ENCODE measurements at regions not wholly inside any gene's neighbourhood (a gene's known extent, or its start where the extent isn't known, plus 50 kb on each side); places are given as distances from the start of the nearest gene placed in this dataset.
A peak's percentile ranks its signal among the peaks of the same experiment; 100 is the strongest.

DNA sequence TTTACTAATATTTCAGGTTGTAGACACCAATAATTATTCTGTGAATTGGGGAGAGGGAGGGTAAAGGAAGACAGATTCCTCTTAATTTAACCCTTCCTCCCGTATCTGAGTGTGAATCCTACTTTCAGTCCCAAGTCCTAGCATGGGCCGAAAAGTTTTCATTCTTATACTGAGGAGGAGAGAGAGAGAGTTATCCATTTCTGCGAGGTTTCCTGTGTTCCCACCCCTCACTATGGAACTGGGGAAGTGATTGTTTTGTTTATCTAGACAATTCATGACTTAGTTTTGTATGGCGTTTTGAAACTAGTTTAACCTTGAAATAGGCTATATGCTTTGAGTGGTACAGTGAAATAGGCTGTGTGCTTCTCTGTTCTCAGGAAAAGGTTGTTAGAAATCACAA, 134.0 kb upstream of the DPYD start:
- DNase-seq = no peak

DNA sequence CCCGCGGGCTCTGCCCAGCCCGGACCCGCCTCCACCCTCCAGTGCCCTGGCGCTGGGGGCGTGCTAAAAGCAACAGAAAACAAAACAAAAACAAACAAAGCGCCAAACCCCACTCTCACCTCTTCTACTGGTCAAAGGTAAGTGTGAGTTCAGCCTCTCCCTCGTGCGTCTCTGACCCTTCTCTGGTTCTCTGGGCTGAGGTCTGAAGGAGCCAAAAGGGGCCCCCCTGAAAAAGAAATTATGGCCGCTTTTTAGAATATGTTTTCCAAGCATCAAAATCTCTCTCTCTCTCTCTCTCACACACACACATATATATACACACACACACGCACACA, 133.5 kb upstream of the DPYD start:
- DNase-seq = no peak

DNA sequence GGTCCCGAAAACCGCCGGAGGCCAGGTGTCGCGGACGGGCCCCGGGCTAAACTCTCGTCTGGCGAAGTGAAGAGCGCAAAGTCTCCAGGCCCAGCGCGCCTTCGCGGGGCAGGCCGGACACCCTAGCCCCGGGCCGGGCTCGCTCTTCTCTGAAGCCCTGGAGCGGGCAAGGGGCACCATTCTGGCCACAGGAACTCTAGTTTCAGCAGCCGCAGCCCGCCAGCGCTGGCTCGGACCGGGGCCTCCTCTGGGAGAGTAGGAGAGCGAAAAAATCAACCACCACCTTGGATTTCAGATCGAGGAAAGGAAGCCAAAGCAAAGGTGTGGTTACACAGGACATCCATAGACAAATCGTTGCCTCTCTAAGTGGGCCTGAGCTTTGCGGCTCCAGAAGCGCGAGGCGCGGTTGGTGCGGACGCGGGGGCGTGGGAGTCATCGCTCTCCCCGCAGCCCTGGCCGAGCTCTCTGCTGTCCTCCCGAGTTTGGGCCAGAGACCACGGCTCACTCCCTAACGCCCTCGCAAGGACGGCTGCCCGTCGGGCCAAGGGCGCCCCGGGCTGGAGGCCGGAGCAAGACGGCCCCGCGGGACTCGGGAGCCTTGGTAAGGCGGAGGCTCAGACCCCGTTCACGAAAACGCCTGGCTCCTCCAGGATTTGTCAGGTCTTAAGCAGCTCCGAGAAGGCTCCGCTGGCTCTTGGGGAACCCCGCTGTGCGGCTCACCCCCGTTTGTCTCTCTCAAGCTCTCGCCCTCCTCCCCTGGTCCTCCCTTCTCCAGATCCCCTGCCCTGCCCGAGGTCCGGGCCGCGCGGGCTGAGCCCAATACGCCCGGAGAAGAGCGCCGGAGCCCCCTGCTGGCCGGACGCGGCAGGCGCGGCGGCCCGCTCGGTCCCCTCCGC, 132.9 kb upstream of the DPYD start:
- peak; percentile 49 for DNase-seq

DNA sequence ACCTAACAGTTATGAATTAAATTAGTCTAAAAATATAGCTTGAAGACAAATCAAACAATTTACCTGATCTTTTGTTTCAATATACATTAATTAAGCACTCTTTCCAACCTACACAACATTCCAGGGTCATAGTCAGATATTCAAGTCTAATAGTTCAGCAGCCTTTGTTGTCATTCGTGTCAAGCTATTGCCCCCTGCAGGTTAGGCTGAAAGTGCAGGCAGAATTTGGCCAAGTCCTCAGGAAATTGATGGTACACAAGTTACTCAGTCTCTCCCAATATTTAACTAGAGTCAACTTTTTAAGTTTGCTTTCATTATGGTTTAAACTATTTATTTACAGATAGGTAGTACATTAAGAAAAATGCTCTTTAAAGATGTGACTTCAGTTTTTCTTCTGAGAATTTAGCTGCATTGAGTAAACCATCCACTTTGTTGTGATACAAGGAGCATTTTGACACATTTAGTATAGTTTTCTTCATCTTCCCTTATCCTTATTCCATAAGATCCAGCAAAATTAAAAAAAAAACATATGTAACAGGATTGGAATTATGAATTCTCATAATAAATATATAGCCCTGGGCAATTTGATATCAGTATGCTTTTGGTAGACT, 130.3 kb upstream of the DPYD start:
- DNase-seq = peak; percentile 70

DNA sequence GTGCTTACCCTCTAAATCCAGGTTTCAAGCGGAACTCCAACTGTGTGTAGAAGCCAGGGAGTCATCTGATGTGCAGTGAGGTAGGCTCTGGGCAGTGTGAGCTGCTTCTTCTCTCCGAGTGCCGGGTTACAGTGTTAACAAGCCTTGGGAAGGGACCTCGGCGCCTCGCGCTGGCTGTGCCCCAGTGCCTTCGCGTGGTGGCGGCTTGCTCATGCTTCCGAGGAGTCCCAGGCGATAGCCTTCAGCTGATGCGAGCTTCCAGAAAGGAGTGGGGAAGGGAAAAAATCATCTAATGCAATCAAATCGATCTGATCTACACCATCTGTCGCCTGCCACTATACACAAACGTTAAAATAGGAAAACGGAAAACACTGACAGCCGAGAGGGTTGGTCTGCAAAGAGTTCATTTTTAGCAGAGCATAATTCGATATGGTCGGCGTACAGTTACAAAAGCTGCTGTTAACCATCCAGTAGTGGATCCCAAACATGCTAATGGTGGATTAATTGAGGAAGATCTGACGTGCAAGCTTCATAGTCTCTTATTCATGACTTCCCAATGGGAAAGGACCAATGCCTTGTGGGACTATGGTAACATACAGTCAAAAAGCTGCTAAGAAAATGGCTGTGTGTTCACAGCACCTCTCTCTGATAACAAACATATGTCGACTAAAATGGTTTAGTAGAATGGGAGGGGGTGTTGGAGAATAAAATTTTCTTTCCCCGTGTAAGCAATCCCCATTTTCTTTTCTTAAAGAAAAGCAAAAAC, 128.7 kb upstream of the DPYD start:
- DNase-seq = no peak

DNA sequence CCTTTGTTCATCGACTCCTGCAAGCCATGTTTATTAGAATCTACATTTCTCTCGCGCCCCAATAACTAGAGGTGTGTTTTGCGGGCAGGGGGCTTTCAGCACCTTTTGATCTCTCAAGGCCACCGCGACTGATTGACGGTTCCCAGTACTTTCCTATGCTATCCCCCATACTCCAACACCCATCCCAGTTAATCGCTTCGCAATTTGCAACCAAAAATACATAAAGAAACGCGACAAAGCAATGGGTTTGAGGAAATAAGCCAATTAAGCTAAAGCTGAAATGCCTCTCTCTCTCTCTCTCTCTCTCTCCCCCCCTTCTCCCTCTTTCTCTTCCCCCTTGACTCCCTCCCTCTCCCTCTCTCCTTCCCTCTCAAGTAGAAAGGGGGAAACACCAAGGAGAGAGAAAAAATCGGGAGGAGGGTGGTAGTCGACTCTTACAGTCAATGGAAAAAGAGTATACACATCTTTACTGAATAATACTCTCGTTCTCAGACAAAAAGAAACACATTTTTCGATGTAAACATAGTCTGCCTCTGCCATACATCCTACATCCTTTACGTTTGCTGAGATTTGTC, 128.0 kb upstream of the DPYD start:
- DNase-seq = no peak

DNA sequence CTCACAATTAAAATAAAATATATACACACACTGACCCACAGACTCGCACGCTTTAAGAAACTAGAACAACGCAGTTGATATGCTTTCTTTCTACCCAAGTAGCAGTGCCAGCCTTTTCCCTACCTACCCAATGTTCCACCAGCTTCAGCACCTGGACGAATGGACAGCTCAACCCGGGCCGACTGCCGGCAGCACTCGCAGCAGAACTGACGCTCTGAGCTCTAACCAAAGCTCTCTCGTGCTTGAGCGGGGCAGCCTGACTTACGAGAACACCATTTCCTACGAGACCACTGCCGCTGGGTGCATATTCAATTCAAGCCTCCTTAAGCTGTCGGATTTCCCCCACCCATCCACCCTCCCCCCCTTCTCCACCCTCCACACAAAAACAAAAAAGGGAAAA, 127.4 kb upstream of the DPYD start:
- peak; percentile 60 for DNase-seq

DNA sequence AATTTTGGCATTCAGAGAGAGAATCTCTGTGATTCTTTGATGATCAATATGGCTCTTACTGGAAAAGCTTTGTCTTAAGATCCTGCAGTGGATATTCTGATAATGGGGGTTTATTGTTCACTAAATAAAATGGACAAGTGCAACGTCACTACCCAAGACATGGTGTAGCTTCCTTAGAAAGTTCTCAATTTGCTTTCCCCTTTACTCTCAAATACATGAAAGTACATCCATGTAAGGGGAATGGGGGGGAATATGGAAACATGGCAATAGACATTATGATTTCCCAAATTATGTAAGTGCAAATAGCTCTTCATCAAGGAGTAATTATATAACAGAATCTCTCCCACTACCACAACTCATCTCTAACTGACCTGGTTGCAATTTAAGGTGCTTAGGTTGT, 126.3 kb upstream of the DPYD start:
- no peak for DNase-seq

DNA sequence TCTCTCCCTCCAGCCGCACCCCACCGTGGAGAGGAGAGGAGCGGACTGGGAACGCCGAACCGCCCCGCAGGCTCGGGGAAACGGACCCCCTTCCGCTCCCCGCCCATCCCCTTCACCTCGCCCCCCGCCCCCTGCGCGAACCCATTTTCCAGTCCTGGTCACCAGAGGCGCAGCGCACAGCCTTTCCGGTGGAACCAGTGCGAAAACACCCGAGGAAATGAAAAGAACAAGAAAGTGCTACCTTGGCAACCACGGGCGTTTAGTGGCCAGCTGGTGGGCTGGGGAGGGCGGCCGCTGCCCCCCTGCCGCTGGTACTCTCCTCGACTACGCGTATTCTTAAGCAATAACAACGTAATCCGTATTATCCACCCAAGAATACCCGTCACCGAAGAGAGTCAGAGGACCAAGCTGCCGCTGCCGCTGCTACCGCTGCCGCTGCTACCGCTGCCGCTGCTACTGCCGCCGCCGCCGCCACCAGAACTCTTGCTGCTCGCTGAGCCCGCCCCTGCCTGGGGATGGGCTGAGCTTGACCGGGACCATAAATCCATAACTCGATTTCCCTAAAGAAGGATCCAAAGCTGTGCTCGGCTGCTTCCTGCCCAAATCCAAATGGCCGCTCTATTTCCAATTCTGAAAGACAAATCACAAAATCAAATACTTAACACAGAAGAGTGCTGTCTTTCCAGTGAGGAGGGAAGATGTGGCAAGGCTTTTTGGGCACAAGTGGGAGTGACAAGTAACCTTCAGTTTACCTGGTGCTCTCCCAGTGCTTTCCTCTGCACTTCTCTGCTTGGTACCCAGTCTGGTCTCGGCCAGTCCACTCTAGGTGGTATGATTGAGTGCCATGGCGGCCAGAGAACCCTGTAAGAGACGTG, 125.2 kb upstream of the DPYD start:
- no peak for DNase-seq

DNA sequence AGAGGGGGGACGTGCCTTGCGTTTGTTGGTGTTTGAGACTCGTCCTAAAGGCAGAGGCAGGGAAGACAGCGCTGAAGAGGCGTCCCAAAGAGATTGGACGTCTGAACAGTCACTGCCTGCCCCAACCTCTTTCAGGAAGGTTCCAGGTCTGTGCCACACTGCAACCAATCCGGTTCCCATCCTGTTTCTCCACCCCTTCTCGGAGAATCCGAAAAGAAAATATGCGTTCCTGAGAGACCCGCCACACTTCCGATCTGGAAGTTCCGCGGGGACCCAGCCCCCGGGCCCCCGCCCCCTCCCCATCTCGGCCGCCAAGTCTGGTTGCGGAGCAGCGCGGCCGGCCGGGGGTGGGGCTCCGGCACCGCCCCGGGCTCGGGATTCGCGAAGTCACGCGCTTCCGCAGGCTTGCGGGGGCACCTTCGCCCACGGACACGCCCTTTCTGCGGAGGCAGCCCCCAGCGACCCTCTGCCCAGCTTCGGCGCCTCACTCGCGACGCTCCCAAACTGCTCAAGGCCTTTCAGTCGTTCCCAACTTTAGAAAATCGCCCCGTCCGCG, 124.5 kb upstream of the DPYD start:
- DNase-seq = no peak

DNA sequence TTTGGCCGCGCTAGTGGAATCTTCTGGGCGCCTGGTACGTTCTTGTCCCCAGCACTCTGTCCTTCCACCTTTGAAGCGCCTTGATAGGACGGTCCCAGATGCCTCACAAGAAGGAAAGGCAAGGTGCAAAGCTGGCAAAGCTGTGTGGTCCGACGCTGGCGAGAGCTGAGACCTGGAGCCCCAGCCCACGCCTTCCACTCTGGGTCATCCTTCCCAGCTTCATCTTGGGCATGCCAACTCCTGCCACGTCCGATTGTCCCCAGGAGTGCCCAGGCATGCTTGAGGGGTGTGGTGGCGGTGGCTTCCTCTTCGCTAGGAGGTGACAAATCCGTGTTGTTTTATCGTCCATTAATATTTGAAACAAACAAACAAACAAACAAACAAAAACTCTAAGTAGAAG, 123.9 kb upstream of the DPYD start:
- no peak for DNase-seq

DNA sequence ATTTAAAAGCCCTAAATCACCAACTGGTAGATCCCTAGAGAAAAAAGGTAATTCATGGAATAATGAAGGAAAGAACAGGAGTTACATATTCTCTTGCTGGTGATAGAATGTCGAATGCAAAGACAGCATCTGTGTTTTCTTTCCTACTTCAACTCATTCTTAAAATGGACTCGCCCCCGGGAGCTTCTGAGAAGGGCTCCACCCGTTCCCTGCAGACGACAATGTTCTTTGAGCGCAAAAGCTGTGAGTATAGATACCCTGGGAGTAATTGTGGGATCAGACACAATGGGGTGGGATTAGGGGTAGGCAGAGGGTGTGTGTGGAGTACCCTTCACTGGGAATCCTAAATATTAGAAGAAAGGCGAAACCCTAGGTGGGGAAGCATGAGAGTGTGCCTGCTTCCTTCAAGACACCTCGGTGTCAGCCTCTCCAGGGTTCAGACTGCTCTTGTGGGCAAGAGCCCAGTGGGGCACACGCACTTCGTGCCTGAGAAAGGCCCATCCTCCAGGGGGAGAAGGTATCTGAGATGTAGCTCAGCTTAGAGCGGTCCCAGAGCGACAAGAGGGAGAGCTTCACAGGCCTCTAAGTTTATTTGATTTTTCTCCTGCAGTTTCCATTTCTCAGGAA, 123.3 kb upstream of the DPYD start:
- no peak for DNase-seq

DNA sequence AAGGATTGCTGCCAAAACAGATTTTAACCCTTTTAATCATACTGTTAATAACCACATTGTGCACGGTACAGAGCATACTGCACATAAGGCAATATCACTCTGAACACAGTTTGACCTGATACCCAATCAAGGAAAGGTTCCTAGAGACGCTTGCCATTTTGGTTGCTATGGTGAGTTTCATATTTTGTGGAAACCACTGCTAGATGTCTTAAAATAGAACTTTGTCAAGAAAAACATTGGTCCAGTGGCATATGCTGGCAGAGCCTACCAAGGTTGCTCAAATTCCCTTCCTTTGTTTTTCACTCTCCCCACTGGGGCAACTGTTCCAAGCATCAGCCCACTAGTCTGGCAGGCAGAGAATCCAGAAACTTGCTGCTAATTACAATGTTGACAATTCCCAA, 114.8 kb upstream of the DPYD start:
- no peak for DNase-seq

DNA sequence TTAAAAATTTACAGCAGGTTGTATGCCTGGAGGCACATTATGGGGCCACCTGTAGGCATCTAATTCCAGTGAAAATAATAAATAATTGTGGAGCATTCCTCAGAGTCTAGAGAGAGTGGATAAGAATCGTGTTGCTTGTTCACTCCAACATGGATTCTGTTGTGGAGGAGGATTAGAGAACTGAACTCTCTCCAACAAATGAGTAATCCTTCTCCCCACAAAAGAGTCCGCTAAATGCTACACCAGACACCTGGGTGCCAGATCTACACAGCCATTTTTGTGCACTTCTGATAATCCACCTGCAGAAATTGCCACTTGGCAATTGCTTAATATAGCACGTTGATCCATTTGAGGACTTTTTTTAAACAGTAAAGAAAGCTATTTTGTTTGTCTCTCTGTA, 113.7 kb upstream of the DPYD start:
- DNase-seq = no peak

DNA sequence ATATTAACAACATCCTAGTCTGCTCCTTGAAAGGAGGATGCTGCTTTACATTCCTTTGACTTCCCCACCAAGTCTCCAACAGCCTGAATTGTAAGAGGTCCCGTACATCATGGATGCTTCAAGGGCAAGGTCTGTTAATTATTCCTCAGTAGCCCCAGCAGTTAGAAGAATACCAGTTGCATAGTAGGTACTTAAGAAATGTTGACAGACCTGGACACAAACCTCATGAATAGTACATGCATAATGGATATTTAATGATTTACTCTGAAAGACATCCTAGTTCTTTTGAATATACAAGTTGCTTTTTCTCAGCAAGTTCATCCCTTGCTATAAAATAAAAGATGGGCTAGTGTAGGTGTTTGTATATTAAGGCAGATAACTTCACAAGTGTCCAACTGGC, 112.1 kb upstream of the DPYD start:
- no peak for DNase-seq

DNA sequence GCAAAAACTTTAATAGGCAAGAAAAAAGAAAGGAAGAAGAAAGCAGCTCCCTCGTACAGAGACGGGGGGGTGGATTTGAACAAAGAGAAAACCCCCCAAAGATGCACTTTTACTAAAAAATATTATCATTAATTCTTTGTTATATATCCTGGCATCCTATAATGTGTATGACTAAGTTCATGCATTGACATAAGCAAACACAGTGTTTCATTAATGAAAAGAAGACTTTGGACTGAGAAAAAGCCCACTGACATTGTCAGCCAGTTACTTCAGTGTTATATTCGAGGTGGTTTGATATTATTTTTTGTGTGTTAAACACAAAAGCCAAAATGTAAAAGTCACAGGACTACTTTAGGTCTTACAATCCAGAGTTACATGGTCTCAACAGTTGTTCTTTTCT, 110.1 kb upstream of the DPYD start:
- DNase-seq = no peak

DNA sequence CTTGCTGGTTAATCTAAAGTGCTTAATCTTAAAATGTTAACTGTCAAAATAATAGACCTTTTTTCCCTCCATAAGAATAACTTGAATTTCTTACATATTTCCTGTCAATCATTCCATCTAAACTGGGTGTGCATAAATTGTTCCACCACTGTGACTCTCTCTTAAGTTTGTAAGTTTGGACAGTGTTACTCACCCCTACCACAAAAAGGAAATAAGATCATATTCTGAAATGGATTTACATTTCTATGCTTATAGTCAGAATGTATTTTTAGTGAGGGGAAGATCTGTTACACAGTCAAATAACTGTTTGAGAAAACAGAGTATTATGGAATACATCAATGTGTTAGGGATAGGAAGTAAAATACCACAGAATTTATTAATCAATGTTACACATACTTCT, 109.6 kb upstream of the DPYD start:
- DNase-seq = no peak

DNA sequence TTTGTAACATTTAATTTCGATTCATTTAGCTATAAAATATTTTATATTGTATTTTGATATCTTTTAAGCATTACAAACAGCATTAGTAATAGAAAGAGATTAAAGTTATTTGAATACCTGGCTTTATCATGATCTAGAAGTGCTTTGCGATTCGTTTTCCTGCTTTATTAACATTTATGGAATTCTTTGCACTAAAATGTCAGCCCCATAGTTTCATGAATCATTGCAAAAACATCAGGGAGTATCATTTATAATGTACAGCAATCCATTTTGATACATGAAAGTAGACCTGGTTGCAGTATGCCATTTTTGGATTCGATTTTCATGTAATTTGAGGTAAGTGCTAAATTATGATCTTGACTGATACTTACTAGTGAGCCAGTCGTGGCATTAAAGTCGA, 108.0 kb upstream of the DPYD start:
- no peak for DNase-seq

DNA sequence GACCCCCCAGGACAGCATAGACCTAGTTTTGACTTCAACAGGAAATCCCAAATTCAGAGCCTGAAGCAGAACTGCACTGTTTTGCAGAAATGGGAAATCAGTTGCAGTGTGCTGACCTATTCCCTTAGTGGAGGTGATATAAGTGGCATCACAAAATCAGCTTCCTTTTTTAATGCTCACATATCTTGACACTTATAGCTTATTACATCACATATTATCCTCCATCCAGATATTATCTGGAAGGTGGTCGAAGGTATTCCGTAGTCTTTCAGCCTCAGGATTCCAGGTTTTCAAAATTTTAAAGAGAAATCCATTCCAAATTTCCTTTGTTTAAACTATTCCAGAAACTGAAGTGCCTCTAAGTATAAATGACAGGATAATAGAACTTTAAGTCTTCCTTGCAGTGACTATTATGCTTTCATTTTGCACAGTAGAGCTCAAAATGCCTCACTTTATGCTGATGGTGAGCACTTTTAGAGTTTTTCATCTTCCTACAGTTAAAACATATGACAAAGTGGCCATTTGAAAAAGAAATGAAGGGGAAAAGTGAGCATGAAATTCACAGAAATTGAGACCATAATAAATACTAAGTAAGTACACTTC, 106.4 kb upstream of the DPYD start:
- no peak for DNase-seq

DNA sequence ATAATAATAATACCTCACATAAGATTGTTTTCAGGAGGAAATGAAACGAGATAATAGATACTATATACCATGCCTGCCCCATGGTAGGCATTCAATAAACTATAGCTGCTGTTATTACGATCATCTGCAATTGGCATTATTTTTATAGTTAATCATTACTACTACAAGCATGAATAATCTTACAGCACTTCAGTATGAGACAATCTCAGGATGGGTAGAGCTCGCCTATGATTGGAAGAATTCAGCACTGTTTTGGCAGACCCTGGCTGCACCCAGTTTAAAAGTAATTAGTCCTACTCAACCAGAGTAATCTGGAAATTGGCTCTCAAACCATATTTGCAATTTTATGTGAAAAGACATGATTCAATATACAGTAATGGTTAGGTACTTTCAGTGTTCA, 105.0 kb upstream of the DPYD start:
- no peak for DNase-seq

DNA sequence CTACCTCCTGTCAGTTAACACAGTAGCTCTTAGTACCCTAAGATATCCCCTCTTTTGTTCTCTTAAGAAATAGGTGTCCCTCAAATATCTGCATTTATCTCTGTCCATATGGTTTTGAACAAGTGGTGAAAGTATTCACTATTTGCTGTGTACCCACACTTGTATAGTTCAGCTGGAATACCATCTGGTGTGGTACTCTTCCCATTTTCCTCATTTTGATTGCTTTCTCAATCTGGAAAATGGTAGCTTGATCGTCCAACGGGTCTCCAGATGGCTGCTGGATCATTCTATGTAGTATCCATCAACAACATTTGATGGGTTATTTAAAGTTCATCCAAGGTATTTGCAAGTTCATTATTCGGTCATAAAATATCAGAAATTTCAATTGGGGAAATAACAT, 100.3 kb upstream of the DPYD start:
- DNase-seq = no peak

DNA sequence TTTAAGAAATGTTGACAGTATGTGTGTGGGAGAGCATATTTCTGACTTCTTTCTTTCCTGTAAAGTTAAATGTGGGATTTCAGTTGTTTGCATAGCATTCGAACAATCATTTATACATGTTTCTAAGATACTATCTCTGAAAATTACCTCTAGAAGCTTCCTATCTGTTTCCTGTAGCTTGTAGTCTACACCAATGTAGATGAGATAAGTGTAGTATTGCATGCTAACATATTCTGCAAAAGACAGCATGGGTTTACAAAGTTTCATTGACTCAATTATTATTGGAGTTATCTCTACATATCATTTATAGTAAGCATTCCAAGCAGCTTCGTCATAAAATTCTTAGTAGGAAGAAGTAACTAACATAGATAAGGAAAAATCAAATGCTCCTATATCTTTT, 98.9 kb upstream of the DPYD start:
- no peak for DNase-seq
